Upper lobe of left lung (tissue), 6 donors: ENCODE measurements at regions not wholly inside any gene's neighbourhood (a gene's known extent, or its start where the extent isn't known, plus 50 kb on each side); places are given as distances from the start of the nearest gene placed in this dataset.

Experiments
- ATAC-seq, 2 donors: fragments of 200-7000 bp; cut with Tn5 transposase; one replicate each; pipeline ENCODE4 v1.9.1; 2022; ENCODE audit warnings: mild to moderate bottlenecking in 2 of 2, moderate library complexity in 2 of 2; ENCODE audit not compliant: low FRiP score in 2 of 2
- DNase-seq, 2 donors: peaks; one replicate each; pipeline ENCODE4 v3.0.0-alpha.2; 2019 to 2020
- H3K27ac ChIP-seq, 4 donors: fragments of 200-600 bp; sonication (generic); one replicate each; pipeline ENCODE4 v1.5.1; 2016 to 2019
- H3K27me3 ChIP-seq, 4 donors: fragments of 200-600 bp; sonication (generic); one replicate each; pipeline ENCODE4 v1.5.1; 2017 to 2019
- H3K36me3 ChIP-seq, 4 donors: fragments of 200-600 bp; sonication (generic); one replicate each; pipeline ENCODE4 v1.5.1; 2016 to 2019
- H3K4me1 ChIP-seq, 4 donors: fragments of 200-600 bp; sonication (generic); one replicate each; pipeline ENCODE4 v1.5.1; 2018 to 2019
- H3K4me3 ChIP-seq, 4 donors: fragments of 200-600 bp; sonication (generic); one replicate each; pipeline ENCODE4 v1.5.1; 2017 to 2019; ENCODE audit warnings: mild to moderate bottlenecking in 2 of 4, moderate library complexity in 1 of 4
- H3K9me3 ChIP-seq, 4 donors: fragments of 200-600 bp; sonication (generic); one replicate each; pipeline ENCODE4 v1.5.1; 2018 to 2019
- EP300 ChIP-seq, 4 donors: sonication (generic); formaldehyde crosslinking; IDR thresholded peaks; one replicate each; pipeline ENCODE4 v1.5.1; 2017; ENCODE audit warnings: antibody characterized with exemption in 4 of 4, control low read depth in 2 of 4
- POLR2A ChIP-seq, 4 donors: fragments of 450-650 bp; IDR thresholded peaks; one replicate each; pipeline ENCODE4 v1.5.1; 2016 to 2017; ENCODE audit warnings: antibody characterized with exemption in 4 of 4, mild to moderate bottlenecking in 2 of 4
- POLR2AphosphoS5 ChIP-seq, 2 donors: sonication (generic); formaldehyde crosslinking; IDR thresholded peaks; one replicate each; pipeline ENCODE4 v1.5.1; 2017; ENCODE audit warnings: antibody characterized with exemption in 2 of 2
- WGBS, 2 donors: methylation state at CpG; one replicate each; pipeline ENCODE4 v1.1.5; 2017 to 2018; 5-methylcytosine and 5-hydroxymethylcytosine counted together
- TF ChIP-seq, protein P1 (sequence below), 6 experiments: fragments of 450-650 bp in 4 of 6; fragments of 200-600 bp in 2 of 6; sonication (generic) in 2 of 6; IDR thresholded peaks; one replicate each; pipeline ENCODE4 v1.5.1; 2016 to 2019; ENCODE audit warnings: antibody characterized with exemption in 6 of 6
- donor health status: DM: no; HTN: no; CAD: no; lungs with moderate emphysema.
- donor health status: DM: no; HTN: yes; CAD: no; lungs with severe emphysema.

DNA sequence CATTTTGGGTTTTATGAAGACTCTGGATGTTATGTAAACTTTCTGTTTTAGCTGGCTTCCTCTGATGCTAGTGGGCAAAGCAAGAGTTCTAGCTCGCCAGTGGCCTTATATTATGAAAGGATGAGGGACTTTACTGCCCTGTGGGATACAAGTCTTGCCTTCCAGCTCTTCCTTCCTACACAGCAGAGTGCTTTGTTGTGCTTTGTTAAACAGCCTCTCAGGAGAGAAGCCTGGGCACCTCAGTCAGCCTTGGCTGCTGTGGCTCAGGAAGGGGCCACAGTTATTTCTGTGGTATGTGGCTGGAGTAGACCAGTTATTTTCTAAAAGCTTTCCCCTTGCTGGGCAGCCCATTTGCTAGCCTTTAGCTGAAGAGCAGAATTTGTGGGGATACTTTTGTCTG is 69.5 kb upstream of the SUCLG2 start:
- peaks cover 0 to 4% (median 0%) of the 10 kb centered on the region in 4 donors for H3K9me3 ChIP-seq
- H3K27ac ChIP-seq = no peak overlapping the region
- DNase-seq (no peak), ATAC-seq (no peak)
- 86 to 92% methylated on average over 1 of the region's 1 CpG for WGBS, 2 donors
- no peaks in the 10 kb centered on the region for H3K4me1 ChIP-seq
- H3K27me3 ChIP-seq = no peaks in the 10 kb centered on the region
- H3K36me3 ChIP-seq = no peaks in the 10 kb centered on the region
- H3K4me3 ChIP-seq = no peak overlapping the region
- no peak for TF ChIP-seq POLR2A (IDR thresholded peaks at IDR 0.05)
- TF ChIP-seq, protein P1, sequence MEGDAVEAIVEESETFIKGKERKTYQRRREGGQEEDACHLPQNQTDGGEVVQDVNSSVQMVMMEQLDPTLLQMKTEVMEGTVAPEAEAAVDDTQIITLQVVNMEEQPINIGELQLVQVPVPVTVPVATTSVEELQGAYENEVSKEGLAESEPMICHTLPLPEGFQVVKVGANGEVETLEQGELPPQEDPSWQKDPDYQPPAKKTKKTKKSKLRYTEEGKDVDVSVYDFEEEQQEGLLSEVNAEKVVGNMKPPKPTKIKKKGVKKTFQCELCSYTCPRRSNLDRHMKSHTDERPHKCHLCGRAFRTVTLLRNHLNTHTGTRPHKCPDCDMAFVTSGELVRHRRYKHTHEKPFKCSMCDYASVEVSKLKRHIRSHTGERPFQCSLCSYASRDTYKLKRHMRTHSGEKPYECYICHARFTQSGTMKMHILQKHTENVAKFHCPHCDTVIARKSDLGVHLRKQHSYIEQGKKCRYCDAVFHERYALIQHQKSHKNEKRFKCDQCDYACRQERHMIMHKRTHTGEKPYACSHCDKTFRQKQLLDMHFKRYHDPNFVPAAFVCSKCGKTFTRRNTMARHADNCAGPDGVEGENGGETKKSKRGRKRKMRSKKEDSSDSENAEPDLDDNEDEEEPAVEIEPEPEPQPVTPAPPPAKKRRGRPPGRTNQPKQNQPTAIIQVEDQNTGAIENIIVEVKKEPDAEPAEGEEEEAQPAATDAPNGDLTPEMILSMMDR (IDR thresholded peaks at IDR 0.05) = no peak
- TF ChIP-seq POLR2AphosphoS5 (IDR thresholded peaks at IDR 0.05) = no peak
- no peak for TF ChIP-seq EP300 (IDR thresholded peaks at IDR 0.05)

DNA sequence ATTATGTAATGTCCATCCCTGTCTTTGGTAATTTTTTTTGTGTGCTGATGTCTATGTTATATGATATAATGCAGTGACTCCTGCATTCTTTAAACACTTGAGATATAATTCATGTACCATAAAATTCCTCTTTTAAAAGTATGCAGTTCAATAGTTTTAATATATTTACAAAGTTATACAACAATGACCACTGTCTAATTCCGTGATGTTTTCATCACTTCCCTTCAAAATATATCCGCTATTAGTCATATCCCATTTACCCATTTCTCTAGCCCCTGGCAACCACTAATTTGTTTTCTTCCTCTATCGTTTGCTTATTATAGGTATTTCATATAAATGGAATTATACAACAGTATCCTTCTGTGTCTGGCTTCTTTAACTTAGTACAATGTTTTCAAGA is 64.9 kb upstream of the SUCLG2 start:
- Histone ChIP-seq H3K4me3 (no peak overlapping the region), H3K9me3 (peaks cover 0 to 4% (median 0%) of the 10 kb centered on the region in 4 donors), H3K27ac (no peak overlapping the region), H3K27me3 (no peaks in the 10 kb centered on the region), H3K4me1 (no peaks in the 10 kb centered on the region), H3K36me3 (no peaks in the 10 kb centered on the region)
- 94% methylated on average over 3 of the region's 3 CpGs for WGBS, 2 donors
- TF ChIP-seq POLR2AphosphoS5 (IDR thresholded peaks at IDR 0.05) (no peak), EP300 (IDR thresholded peaks at IDR 0.05) (no peak), POLR2A (IDR thresholded peaks at IDR 0.05) (no peak)
- TF ChIP-seq, protein P1 (IDR thresholded peaks at IDR 0.05) = no peak
- DNase-seq (no peak), ATAC-seq (no peak)

DNA sequence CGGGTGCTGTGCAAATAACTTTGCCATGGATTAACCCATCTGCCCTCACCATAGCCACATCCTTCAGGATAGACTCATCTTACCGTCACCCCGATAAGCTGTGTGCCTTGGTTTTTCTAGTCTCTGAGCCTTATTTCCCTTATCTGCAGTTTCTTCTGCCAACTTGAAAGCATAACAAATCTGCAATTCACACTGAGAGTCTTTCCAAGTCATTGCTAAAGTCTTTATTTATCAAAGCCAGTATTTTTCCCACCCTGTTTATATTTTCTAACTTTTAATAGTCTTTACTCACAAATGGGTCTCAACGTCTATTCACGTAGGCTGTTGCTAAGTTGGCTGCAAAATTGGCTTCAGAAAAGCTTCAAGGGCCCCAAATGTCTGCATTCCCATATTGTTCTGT is 61.6 kb upstream of the SUCLG2 start:
- Histone ChIP-seq H3K4me3 (no peak overlapping the region), H3K36me3 (no peaks in the 10 kb centered on the region), H3K4me1 (no peaks in the 10 kb centered on the region), H3K27me3 (no peaks in the 10 kb centered on the region), H3K9me3 (peaks cover 0 to under 1% (median 0%) of the 10 kb centered on the region in 4 donors), H3K27ac (no peak overlapping the region)
- ATAC-seq (no peak), DNase-seq (no peak)
- TF ChIP-seq POLR2A (IDR thresholded peaks at IDR 0.05) = no peak
- no peak for TF ChIP-seq POLR2AphosphoS5 (IDR thresholded peaks at IDR 0.05)
- TF ChIP-seq, protein P1 (IDR thresholded peaks at IDR 0.05) = no peak
- no peak for TF ChIP-seq EP300 (IDR thresholded peaks at IDR 0.05)
- 82 to 85% methylated on average over 5 of the region's 5 CpGs for WGBS, 2 donors

DNA sequence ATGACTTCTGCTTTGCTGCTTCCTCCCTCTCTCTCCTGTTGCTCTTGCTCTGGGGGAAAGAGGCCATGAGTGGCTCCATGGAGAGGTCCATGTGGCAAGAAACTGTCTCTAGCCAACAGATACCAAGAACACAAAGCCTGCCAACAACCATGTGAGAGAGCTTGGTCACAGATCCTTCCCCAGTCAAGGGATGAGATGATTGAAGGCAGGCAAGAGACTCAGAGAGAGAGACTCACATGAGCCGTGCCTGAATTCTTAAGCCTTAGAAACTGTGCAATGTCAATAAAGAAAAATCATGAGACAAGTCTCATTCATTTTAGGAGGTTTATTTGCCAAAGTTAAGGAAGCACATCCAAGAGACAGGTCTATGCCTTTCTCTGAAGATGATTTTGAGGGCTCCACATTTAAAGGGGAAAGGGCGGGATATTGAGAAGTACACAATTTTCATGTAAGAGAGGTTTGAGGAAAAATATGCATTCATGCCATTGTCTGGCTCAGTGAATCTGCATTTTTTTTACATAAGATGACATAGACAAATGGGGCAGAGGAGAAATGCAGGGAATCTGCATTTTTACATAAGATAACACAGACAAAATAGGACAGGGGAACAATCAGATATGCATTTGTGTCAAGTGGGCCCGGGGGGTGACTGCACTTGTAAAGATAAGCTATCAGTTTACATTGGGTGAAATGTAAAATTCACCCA is 59.5 kb upstream of the SUCLG2 start:
- Histone ChIP-seq H3K27me3 (no peaks in the 10 kb centered on the region), H3K36me3 (no peaks in the 10 kb centered on the region), H3K4me1 (no peaks in the 10 kb centered on the region), H3K27ac (no peak overlapping the region), H3K4me3 (no peak overlapping the region), H3K9me3 (no peaks in the 10 kb centered on the region)
- no peak for TF ChIP-seq EP300 (IDR thresholded peaks at IDR 0.05)
- 73 to 74% methylated on average over 3 of the region's 3 CpGs for WGBS, 2 donors
- ATAC-seq = no peak
- no peak for DNase-seq

DNA sequence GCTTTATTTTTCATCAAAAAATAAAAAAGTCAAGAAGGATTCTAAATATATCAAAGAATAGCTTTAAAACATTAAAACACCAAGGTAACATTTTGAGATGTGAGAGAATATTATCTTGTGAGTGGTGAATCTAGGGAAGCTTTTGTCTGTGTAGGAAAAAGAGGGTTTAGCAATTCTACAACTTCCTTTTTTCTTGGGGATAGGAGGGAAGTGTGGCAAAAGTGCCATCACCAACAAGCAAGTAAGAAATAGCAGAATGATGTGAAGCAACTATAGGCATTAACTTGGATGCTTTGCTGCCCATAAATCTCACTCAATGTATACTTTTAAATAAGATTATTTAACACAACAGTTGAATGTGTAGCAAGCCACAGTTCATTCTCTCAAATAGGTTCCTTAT is 57.8 kb upstream of the SUCLG2 start:
- DNase-seq = no peak
- Histone ChIP-seq H3K4me1 (no peaks in the 10 kb centered on the region), H3K9me3 (no peaks in the 10 kb centered on the region), H3K36me3 (no peaks in the 10 kb centered on the region), H3K27ac (no peak overlapping the region), H3K4me3 (no peak overlapping the region), H3K27me3 (no peaks in the 10 kb centered on the region)
- no peak for ATAC-seq
- TF ChIP-seq, protein P1 (IDR thresholded peaks at IDR 0.05) = no peak
- TF ChIP-seq EP300 (IDR thresholded peaks at IDR 0.05) (no peak), POLR2AphosphoS5 (IDR thresholded peaks at IDR 0.05) (no peak), POLR2A (IDR thresholded peaks at IDR 0.05) (no peak)
